PC-9 (cell line): ENCODE measurements at regions not wholly inside any gene's neighbourhood (a gene's known extent, or its start where the extent isn't known, plus 50 kb on each side); places are given as distances from the start of the nearest gene placed in this dataset.
"Not testable (repeated sequence)": the region's sequence is repeated elsewhere in the genome, so short reads cannot be mapped to it uniquely, and the experiment has no call there.

ENCODE experiments used
- BruUV-seq: library from RNA; stranded (reverse); fragments of 400-500 nt; replicated peaks from 2 replicates; lab custom pipeline; 2021; lab: Mats Ljungman, UMichigan
- CTCF ChIA-PET: fragments of 300-600 bp; sonication (Branson Sonifier 250); formaldehyde crosslinking; loops from one replicate; lab custom pipeline; 2022; ENCODE audit warnings: antibody characterized with exemption; lab: Charles Lee
- POLR2A ChIA-PET: fragments of 300-600 bp; sonication (Branson Sonifier 250); formaldehyde crosslinking; loops from one replicate; lab custom pipeline; 2022; ENCODE audit warnings: antibody characterized with exemption; ENCODE audit not compliant: unreplicated experiment; lab: Charles Lee
- DNase-seq, 2 experiments: peaks; one replicate each; pipeline versions ENCODE4 v3.0.0 to v3.0.0-alpha.2; 2015 to 2022; ENCODE audit warnings: mixed read lengths in 1 of 2
- H2AFZ ChIP-seq: fragments of 200-600 bp; sonication (generic); 2 replicates; pipeline ENCODE4 v1.8.1; 2017; ENCODE audit warnings: antibody characterized with exemption
- H3F3A ChIP-seq: fragments of 200-600 bp; sonication (generic); 2 replicates; pipeline ENCODE4 v1.8.1; 2017; ENCODE audit warnings: antibody characterized with exemption, mild to moderate bottlenecking, low read depth; ENCODE audit not compliant: insufficient read depth
- H3K27ac ChIP-seq: fragments of 200-600 bp; sonication (generic); 2 replicates; pipeline ENCODE4 v1.6.1; 2016; ENCODE audit warnings: mixed run types
- H3K27me3 ChIP-seq: fragments of 200-600 bp; sonication (generic); 2 replicates; pipeline ENCODE4 v1.6.1; 2016; ENCODE audit warnings: low read depth, mixed run types; ENCODE audit not compliant: insufficient read depth
- H3K36me3 ChIP-seq: fragments of 200-600 bp; sonication (generic); 2 replicates; pipeline ENCODE4 v1.6.1; 2016; ENCODE audit warnings: low read depth, mixed run types
- H3K4me1 ChIP-seq: fragments of 200-600 bp; sonication (generic); replicated peaks from 2 replicates; pipeline ENCODE4 v1.6.1; 2016; ENCODE audit warnings: mixed run types; ENCODE audit not compliant: insufficient read depth
- H3K4me2 ChIP-seq: fragments of 200-600 bp; sonication (generic); 2 replicates; pipeline ENCODE4 v1.6.1; 2017; ENCODE audit warnings: mixed run types
- H3K4me3 ChIP-seq: fragments of 200-600 bp; sonication (generic); 2 replicates; pipeline ENCODE4 v1.6.1; 2016; ENCODE audit warnings: mixed run types
- H3K79me2 ChIP-seq: fragments of 200-600 bp; sonication (generic); 2 replicates; pipeline ENCODE4 v1.6.1; 2017; ENCODE audit warnings: low read depth, mixed run types
- H3K9me2 ChIP-seq: fragments of 200-600 bp; sonication (generic); 2 replicates; pipeline ENCODE4 v1.8.1; 2017; ENCODE audit warnings: mild to moderate bottlenecking; ENCODE audit not compliant: insufficient read depth
- H3K9me3 ChIP-seq: fragments of 200-600 bp; sonication (generic); 2 replicates; pipeline ENCODE4 v1.8.1; 2016; ENCODE audit warnings: low read depth; ENCODE audit not compliant: insufficient read depth
- H4K20me1 ChIP-seq: fragments of 200-600 bp; sonication (generic); 2 replicates; pipeline ENCODE4 v1.8.1; 2017; ENCODE audit not compliant: insufficient read depth
- CTCF ChIP-seq: fragments of 200-600 bp; sonication (generic); conservative IDR thresholded peaks from 2 replicates; pipeline ENCODE4 v1.6.1; 2017; ENCODE audit warnings: mixed run types, antibody characterized with exemption, mild to moderate bottlenecking, moderate library complexity
- EZH2 ChIP-seq: fragments of 200-600 bp; sonication (generic); IDR thresholded peaks from 2 replicates; pipeline ENCODE4 v1.8.0; 2017; ENCODE audit warnings: antibody characterized with exemption, low read depth
- intact Hi-C: fragments of 100-400 bp; cut with micrococcal nuclease; formaldehyde crosslinking; loops from one replicate; pipeline ENCODE4 v1.10.0; 2022; ENCODE audit not compliant: unreplicated experiment

- H3F3A ChIP-seq: no peaks in the 10 kb centered on the region
- no peaks in the 10 kb centered on the region for H3K9me2 ChIP-seq
- intact Hi-C loops: no loop called here
- TF ChIP-seq EZH2 (no peak), CTCF (no peak)
- no peaks in the 10 kb centered on the region for H4K20me1 ChIP-seq
- no peak for DNase-seq
- no TSS peak for BruUV-seq
- CTCF ChIA-PET: no interaction called here
- H3K4me2 ChIP-seq: no peak overlapping the region
- H3K27ac ChIP-seq: no peak overlapping the region
- H3K79me2 ChIP-seq: no peaks in the 10 kb centered on the region
- H3K4me3 ChIP-seq: no peak overlapping the region
- H2AFZ ChIP-seq: no peak overlapping the region
- H3K27me3 ChIP-seq: no peaks in the 10 kb centered on the region
- POLR2A ChIA-PET: no interaction called here
- H3K36me3 ChIP-seq: no peaks in the 10 kb centered on the region
- no peaks in the 10 kb centered on the region for H3K9me3 ChIP-seq
- no peaks in the 10 kb centered on the region for H3K4me1 ChIP-seq
These were observed 74.2 kb upstream of the TUSC1 start for GRCh38 chr9:25752398-25752797.

- H3K9me3 ChIP-seq: no peaks in the 10 kb centered on the region
- intact Hi-C loops: no loop called here
- no peak overlapping the region for H3K4me3 ChIP-seq
- DNase-seq: no peak
- H3K79me2 ChIP-seq: no peaks in the 10 kb centered on the region
- BruUV-seq: no TSS peak
- H3K27me3 ChIP-seq: no peaks in the 10 kb centered on the region
- H3K4me1 ChIP-seq: no peaks in the 10 kb centered on the region
- H3K27ac ChIP-seq: no peak overlapping the region
- TF ChIP-seq EZH2 (no peak), CTCF (no peak)
- H3F3A ChIP-seq: no peaks in the 10 kb centered on the region
- ChIA-PET POLR2A (no interaction called here), CTCF (no interaction called here)
- H2AFZ ChIP-seq: no peak overlapping the region
- H3K4me2 ChIP-seq: no peak overlapping the region
- no peaks in the 10 kb centered on the region for H4K20me1 ChIP-seq
- no peaks in the 10 kb centered on the region for H3K9me2 ChIP-seq
- H3K36me3 ChIP-seq: no peaks in the 10 kb centered on the region
These were observed 64.0 kb upstream of the TUSC1 start for GRCh38 chr9:25742256-25742655.

GRCh38 chr9:25733336-25733982, 55.2 kb upstream of the TUSC1 start:
- intact Hi-C loops: no loop called here
- ChIA-PET POLR2A (no interaction called here), CTCF (no interaction called here)

GRCh38 chr9:25731895-25732794, 53.9 kb upstream of the TUSC1 start:
- H3K27ac ChIP-seq, H3K27me3 ChIP-seq, intact Hi-C loops, H3K4me3 ChIP-seq, H3K4me1 ChIP-seq, H3K4me2 ChIP-seq, DNase-seq, H3K36me3 ChIP-seq, H4K20me1 ChIP-seq, H2AFZ ChIP-seq, H3K9me2 ChIP-seq, BruUV-seq, POLR2A ChIA-PET, CTCF ChIA-PET, H3K9me3 ChIP-seq, H3F3A ChIP-seq, H3K79me2 ChIP-seq: not testable (repeated sequence)

More at GRCh38 chr9:25733336-25733982, 55.2 kb upstream of the TUSC1 start:
- no peaks in the 10 kb centered on the region for H3K36me3 ChIP-seq
- no peaks in the 10 kb centered on the region for H3K27me3 ChIP-seq
- H3K9me2 ChIP-seq: no peaks in the 10 kb centered on the region
- no peaks in the 10 kb centered on the region for H3K4me1 ChIP-seq
- H3K9me3 ChIP-seq: no peaks in the 10 kb centered on the region
- H3F3A ChIP-seq: no peaks in the 10 kb centered on the region
- BruUV-seq: no TSS peak
- no peaks in the 10 kb centered on the region for H3K79me2 ChIP-seq
- no peak overlapping the region for H3K4me3 ChIP-seq
- DNase-seq: no peak
- no peak overlapping the region for H3K27ac ChIP-seq
- H3K4me2 ChIP-seq: no peak overlapping the region
- H4K20me1 ChIP-seq: no peaks in the 10 kb centered on the region
- TF ChIP-seq CTCF: no peak
- TF ChIP-seq EZH2: no peak
- no peak overlapping the region for H2AFZ ChIP-seq
